AG09319 (cell line): ENCODE measurements at regions not wholly inside any gene's neighbourhood (a gene's known extent, or its start where the extent isn't known, plus 50 kb on each side); places are given as distances from the start of the nearest gene placed in this dataset.
"Not testable (repeated sequence)": the region's sequence is repeated elsewhere in the genome, so short reads cannot be mapped to it uniquely, and the experiment has no call there.

Source experiments
- DNase-seq: peaks from one replicate; pipeline ENCODE4 v3.0.0-alpha.2; 2010; ENCODE audit warnings: low read depth; ENCODE audit errors: extremely low read depth
- TF ChIP-seq, protein P1 (sequence below): IDR thresholded peaks from 2 replicates; pipeline ENCODE4 v1.5.1; 2011; ENCODE audit warnings: low read depth, mild to moderate bottlenecking, inconsistent platforms, low read length, moderate library complexity

DNA sequence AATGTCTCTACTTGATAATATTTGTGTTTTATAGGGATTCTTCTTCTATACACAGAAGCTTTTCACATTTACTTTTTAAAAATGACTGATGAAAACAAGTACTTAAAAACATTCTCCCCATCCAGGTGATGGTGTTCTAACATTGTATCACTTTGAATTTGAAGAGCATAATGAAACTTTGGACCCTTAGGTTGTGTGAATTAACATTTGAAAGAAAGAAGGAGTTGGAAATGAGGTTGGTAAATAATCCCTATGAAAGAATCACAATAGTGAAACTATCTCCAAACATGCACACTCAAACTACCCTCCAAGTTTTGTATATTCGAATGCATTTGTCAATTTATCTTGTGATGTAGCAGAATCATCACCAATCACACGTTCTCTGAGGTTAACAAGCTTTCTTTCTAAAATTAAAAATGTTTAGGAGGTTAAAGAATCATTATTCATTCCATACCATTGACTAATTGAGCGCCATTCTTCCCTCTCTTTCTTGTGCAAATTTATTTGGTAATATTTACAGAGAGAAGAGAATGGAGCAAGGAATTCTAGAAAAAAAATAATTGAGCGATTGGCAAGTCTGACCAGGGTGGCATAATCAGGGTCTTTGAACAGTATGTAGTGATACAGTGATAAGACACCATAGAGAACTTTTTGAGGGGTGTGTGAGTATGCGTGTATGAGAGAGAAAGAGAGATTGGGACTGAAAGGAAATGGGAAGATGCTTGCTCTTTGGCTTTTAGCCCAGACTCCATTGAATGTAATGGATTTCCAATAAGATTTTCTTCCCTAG, 260.0 kb upstream of the NRXN1 start:
- TF ChIP-seq, protein P1, sequence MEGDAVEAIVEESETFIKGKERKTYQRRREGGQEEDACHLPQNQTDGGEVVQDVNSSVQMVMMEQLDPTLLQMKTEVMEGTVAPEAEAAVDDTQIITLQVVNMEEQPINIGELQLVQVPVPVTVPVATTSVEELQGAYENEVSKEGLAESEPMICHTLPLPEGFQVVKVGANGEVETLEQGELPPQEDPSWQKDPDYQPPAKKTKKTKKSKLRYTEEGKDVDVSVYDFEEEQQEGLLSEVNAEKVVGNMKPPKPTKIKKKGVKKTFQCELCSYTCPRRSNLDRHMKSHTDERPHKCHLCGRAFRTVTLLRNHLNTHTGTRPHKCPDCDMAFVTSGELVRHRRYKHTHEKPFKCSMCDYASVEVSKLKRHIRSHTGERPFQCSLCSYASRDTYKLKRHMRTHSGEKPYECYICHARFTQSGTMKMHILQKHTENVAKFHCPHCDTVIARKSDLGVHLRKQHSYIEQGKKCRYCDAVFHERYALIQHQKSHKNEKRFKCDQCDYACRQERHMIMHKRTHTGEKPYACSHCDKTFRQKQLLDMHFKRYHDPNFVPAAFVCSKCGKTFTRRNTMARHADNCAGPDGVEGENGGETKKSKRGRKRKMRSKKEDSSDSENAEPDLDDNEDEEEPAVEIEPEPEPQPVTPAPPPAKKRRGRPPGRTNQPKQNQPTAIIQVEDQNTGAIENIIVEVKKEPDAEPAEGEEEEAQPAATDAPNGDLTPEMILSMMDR: no peak

DNA sequence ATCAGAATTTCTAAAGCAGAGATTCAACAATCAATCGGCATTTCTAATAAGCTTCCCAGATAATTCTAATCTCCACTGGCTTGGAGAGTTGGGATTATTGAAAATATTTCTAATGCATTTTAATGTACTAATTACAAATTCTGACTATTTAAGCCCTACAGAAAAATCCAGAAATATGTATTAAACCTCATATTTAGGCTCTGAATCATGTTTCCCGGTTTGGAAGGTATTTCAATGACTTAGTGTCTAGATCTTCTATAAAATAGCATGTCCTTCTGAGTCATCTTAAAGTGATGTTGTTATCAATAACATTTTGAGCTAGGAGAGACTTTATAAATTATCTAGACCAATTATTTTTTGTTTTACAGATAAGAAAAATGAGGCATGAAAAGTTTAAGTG, 258.8 kb upstream of the NRXN1 start:
- TF ChIP-seq, protein P1: no peak
- DNase-seq: no peak

More for the DNA sequence above, 260.0 kb upstream of the NRXN1 start:
- DNase-seq: no peak

DNA sequence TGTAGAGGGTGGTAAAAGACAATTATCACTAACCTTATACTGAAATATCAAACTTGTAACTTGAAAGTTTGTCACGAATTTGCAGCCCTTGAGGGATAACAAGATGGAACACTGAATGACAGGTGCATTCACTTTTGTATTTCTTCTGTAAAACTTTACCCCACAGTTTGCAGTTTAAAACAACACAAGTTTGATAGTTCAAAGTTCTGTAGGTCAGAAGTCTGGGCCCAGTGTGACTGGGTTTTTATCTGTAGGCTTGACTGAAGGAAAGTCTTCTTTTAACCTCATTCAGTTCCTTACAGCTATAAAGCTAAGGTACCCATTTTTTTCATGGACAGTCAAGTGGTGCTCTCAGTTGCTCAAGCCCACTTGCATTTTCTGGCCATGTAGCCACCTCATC, 257.1 kb upstream of the NRXN1 start:
- TF ChIP-seq, protein P1: no peak
- DNase-seq: no peak

DNA sequence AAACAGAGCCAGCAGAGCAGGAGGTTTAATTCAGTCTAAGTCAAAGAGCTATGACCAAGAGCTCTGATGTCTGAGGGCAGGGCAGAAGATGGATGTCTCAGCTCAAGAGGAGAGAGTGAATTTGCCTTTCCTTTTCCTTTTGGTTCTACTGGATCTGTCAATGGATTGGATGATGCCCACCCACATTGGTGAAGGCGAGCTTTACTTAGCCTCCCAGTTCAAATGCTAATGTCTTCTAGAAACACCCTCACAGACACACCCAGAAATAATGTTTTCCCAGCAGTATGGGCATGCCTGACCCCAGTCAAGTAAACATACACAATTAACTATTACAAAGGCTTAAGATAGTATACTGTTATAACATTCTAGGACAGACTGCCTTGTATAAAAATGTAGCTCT, 236.3 kb upstream of the NRXN1 start:
- TF ChIP-seq, protein P1: no peak
- no peak for DNase-seq

DNA sequence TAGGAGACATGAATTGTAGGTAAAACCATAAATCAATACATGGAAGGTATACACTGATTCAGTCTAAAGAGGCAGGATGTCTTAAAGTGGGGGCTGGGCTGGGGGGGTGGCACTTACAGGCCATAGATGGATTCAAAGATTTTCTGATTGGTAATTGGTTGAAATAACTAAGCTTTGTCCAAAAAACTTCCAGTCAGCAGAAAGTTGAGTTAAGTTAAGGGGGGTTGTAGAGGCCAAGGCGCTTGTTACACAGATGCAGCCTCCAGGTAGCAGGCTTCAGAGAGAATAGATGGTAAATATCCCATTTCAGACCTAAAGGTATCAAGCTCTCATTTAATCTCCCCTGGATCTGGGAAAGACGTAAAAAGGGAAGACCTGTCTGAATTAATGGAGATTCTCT, 233.6 kb upstream of the NRXN1 start:
- no peak for DNase-seq
- TF ChIP-seq, protein P1: no peak

DNA sequence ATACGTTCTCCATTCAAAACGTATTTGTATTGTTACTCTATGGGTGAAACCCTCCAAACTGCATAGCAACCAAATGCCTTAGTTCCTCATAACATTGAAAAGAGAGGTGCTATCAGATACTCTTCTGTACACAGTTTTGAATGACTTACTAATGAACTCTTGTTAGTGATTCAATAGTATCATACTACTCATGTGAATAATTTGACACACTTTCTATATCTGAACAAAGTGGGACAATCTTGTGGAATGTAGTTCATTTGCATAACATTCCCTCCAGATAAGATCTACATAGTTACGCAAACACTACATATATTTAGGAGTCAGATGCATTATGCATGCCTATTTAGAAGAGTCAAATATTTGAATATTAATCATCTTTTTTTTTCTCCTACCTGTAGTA, 232.0 kb upstream of the NRXN1 start:
- DNase-seq: no peak
- TF ChIP-seq, protein P1: no peak

DNA sequence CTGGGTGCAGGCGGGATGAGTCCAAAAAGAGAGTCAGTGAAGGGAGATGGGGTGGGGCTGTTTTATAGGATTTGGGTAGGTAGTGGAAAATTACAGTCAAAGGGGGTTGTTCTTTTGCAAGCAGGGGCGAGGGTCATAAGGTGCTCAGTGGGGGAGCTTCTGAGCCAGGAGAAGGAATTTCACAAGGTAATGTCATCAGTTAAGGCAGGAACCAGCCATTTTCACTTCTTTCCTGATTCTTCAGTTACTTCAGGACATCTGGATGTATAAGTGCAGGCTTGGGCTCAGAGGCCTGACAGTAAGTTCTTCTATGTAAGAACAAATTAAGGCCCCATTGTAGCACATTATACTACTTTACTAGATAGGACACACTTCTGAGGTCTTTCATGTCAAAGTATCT, 231.2 kb upstream of the NRXN1 start:
- not testable (repeated sequence) for DNase-seq

DNA sequence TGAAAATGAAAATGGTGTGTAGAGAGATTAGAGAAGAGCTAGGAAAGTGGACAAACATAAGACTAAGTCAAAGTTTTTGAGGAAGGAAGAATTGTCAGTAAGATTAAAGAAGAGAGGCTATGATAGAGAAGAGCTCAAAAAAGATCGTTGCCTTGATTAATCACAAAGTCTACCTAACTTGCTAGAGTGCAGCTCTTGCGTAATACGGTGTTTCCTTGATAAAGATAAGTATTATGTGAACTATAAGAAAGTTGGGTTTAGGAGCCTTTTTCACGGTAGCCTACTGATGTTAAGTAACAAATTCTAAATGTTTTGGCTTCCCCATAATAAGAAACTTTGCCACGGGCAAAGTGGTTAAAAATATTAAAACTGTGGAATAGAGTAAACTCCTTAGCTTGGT, 226.4 kb upstream of the NRXN1 start:
- no peak for DNase-seq
- TF ChIP-seq, protein P1: no peak
